Hepatocyte (in vitro differentiated cells): ENCODE measurements at regions not wholly inside any gene's neighbourhood (a gene's known extent, or its start where the extent isn't known, plus 50 kb on each side); places are given as distances from the start of the nearest gene placed in this dataset.

Source experiments
- CTCF ChIP-seq: fragments of 200-600 bp; sonication (generic); IDR thresholded peaks from 2 replicates; pipeline ENCODE4 v1.5.1; 2016; ENCODE audit warnings: antibody characterized with exemption, mild to moderate bottlenecking; ENCODE audit not compliant: poor library complexity
- EZH2 ChIP-seq: fragments of 200-600 bp; sonication (generic); IDR thresholded peaks from 2 replicates; pipeline ENCODE4 v1.6.1; 2016; ENCODE audit warnings: antibody characterized with exemption, mild to moderate bottlenecking, borderline replicate concordance
- EZH2phosphoT487 ChIP-seq: fragments of 200-600 bp; sonication (generic); IDR thresholded peaks from one replicate; pipeline ENCODE4 v1.6.1; 2018; ENCODE audit warnings: antibody characterized with exemption, mild to moderate bottlenecking, low read depth, moderate library complexity; ENCODE audit not compliant: unreplicated experiment, severe bottlenecking

GRCh38 chr4:18813771-18814170, 792.2 kb upstream of the LCORL start:
- TF ChIP-seq EZH2, result no peak
- no peak for TF ChIP-seq CTCF
- no peak for TF ChIP-seq EZH2phosphoT487
